ENCODE measurements at regions not wholly inside any gene's neighbourhood (a gene's known extent, or its start where the extent isn't known, plus 50 kb on each side); places are given as distances from the start of the nearest gene placed in this dataset.

DNA sequence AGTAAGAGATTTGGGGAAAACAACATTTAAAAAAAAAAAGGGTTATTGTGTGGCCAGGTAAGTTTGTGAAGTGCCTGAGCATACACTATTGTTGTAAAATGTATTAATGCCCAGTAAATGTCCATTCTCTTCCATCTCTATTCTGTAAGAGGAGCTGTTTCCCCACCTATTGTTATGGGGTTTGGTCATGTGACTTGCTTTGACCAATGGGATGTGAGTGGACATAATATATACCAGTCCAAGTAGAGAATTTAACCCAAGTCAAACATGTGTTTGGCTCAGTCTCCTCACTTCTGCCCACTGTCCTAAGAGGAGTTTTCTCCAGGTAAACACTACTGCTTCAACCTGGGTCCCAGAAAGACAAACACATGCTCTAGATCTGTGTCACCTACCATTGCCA lies 377.1 kb downstream of the FOXA2 start:
- H3K9ac ChIP-seq (ENCODE audit: insufficient read depth, low read depth, low read length), result no peak overlapping the region
- ChIA-PET POLR2A (no interaction called here), CTCF (ENCODE audit: low intra/inter-chr PET ratio, low total read pairs) (no interaction called here)
- H4K20me1 ChIP-seq (ENCODE audit: insufficient read depth, low read length), result no peaks in the 10 kb centered on the region
- no TSS peak for BruUV-seq (replicated peaks)
- H3K36me3 ChIP-seq (replicated peaks in 1 of 2; ENCODE audit: control insufficient read depth in 1 of 2, insufficient read depth in 2 of 2, low read length in 2 of 2), result no peaks in the 10 kb centered on the region
- H2AFZ ChIP-seq (ENCODE audit: low read length), result no peak overlapping the region
- intact Hi-C loops (cut with micrococcal nuclease; ENCODE audit: unreplicated experiment), result no loop called here
- no peak overlapping the region for H3K4me2 ChIP-seq (ENCODE audit: low read depth, low read length)
- no peak for FAIRE-seq
- TF ChIP-seq RXRA (CRISPR knock-in tag; IDR thresholded peaks at IDR 0.05) (no peak), RAD51 (IDR thresholded peaks at IDR 0.05; ENCODE audit: borderline replicate concordance) (peak; percentile 20; the same call in 1 of the 2 replicates), NFYB (CRISPR knock-in tag; IDR thresholded peaks at IDR 0.05) (peak; percentile 68), NFYC (CRISPR knock-in tag; IDR thresholded peaks at IDR 0.05) (peak; percentile 46)
- no peak for ATAC-seq
- DNase-seq (ENCODE audit: low spot score), result no peak
- H3K9me3 ChIP-seq (ENCODE audit: low read length), result no peaks in the 10 kb centered on the region
- H3K4me1 ChIP-seq (ENCODE audit: insufficient read depth, low read length), result no peaks in the 10 kb centered on the region
- no peaks in the 10 kb centered on the region for H3K79me2 ChIP-seq (ENCODE audit: insufficient read depth, low read length)
- H3K4me3 ChIP-seq (replicated peaks in 1 of 3; ENCODE audit: insufficient read depth in 1 of 3, low read depth in 2 of 3, low read length in 3 of 3), result no peak overlapping the region
- in situ Hi-C loops (cut with HindIII; ENCODE audit: extremely low pct_ligation_motif_present, low pct_unique_long_range_greater_than_20kb), result no loop called here
- H3K27me3 ChIP-seq (ENCODE audit: control insufficient read depth in 1 of 2, insufficient read depth in 2 of 2, low read length in 2 of 2), result no peaks in the 10 kb centered on the region
- no peak overlapping the region for H3K27ac ChIP-seq (ENCODE audit: extremely low read length, insufficient read depth, low read length)

GRCh38 chr20:22204801-22205200 lies 379.6 kb downstream of the FOXA2 start:
- ChIA-PET POLR2A (no interaction called here), CTCF (ENCODE audit: low intra/inter-chr PET ratio, low total read pairs) (no interaction called here)
- Histone ChIP-seq H3K9me3 (ENCODE audit: low read length) (no peaks in the 10 kb centered on the region), H4K20me1 (ENCODE audit: insufficient read depth, low read length) (no peaks in the 10 kb centered on the region), H3K4me1 (ENCODE audit: insufficient read depth, low read length) (no peaks in the 10 kb centered on the region), H3K27me3 (ENCODE audit: control insufficient read depth in 1 of 2, insufficient read depth in 2 of 2, low read length in 2 of 2) (no peaks in the 10 kb centered on the region), H3K79me2 (ENCODE audit: insufficient read depth, low read length) (no peaks in the 10 kb centered on the region), H3K9ac (ENCODE audit: insufficient read depth, low read depth, low read length) (no peak overlapping the region), H3K4me3 (replicated peaks in 1 of 3; ENCODE audit: insufficient read depth in 1 of 3, low read depth in 2 of 3, low read length in 3 of 3) (no peak overlapping the region), H3K36me3 (replicated peaks in 1 of 2; ENCODE audit: control insufficient read depth in 1 of 2, insufficient read depth in 2 of 2, low read length in 2 of 2) (no peaks in the 10 kb centered on the region), H3K4me2 (ENCODE audit: low read depth, low read length) (no peak overlapping the region), H3K27ac (ENCODE audit: extremely low read length, insufficient read depth, low read length) (no peak overlapping the region), H2AFZ (ENCODE audit: low read length) (no peak overlapping the region)
- intact Hi-C loops (cut with micrococcal nuclease; ENCODE audit: unreplicated experiment) (no loop called here), in situ Hi-C loops (cut with HindIII; ENCODE audit: extremely low pct_ligation_motif_present, low pct_unique_long_range_greater_than_20kb) (no loop called here)
- TF ChIP-seq, protein P1, sequence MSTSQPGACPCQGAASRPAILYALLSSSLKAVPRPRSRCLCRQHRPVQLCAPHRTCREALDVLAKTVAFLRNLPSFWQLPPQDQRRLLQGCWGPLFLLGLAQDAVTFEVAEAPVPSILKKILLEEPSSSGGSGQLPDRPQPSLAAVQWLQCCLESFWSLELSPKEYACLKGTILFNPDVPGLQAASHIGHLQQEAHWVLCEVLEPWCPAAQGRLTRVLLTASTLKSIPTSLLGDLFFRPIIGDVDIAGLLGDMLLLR (CRISPR knock-in tag; IDR thresholded peaks at IDR 0.05), result no peak
- TF ChIP-seq THRA (CRISPR knock-in tag; IDR thresholded peaks at IDR 0.05; ENCODE audit: borderline replicate concordance), result no peak
- TF ChIP-seq AKAP8 (CRISPR knock-in tag; IDR thresholded peaks at IDR 0.05), result no peak
- TF ChIP-seq NR1H2 (CRISPR knock-in tag; IDR thresholded peaks at IDR 0.05; ENCODE audit: borderline replicate concordance, low read depth), result no peak
- TF ChIP-seq POLR2AphosphoS2 (IDR thresholded peaks at IDR 0.05; ENCODE audit: low read depth, low read length), result no peak
- no peak for TF ChIP-seq ZNF629 (CRISPR knock-in tag; conservative IDR thresholded peaks at IDR 0.05)
- no peak for TF ChIP-seq ZBTB33 (CRISPR knock-in tag; IDR thresholded peaks at IDR 0.05)
- TF ChIP-seq PHF21A (CRISPR knock-in tag; IDR thresholded peaks at IDR 0.05), result no peak
- TF ChIP-seq CREB3 (CRISPR knock-in tag; IDR thresholded peaks at IDR 0.05), result no peak
- TF ChIP-seq GATAD1 (CRISPR knock-in tag; IDR thresholded peaks at IDR 0.05), result no peak
- BruUV-seq (replicated peaks), result no TSS peak
- 23% methylated on average over 4 of the region's 4 CpGs for WGBS (ENCODE audit: low lambda C conversion rate)
- no peak for DNase-seq (ENCODE audit: low spot score)
- ATAC-seq, result no peak
- no peak for FAIRE-seq

Data from HepG2 (cell line).